ENCODE measurements at regions not wholly inside any gene's neighbourhood (a gene's known extent, or its start where the extent isn't known, plus 50 kb on each side); places are given as distances from the start of the nearest gene placed in this dataset.
"Not testable (repeated sequence)": the region's sequence is repeated elsewhere in the genome, so short reads cannot be mapped to it uniquely, and the experiment has no call there.

DNA sequence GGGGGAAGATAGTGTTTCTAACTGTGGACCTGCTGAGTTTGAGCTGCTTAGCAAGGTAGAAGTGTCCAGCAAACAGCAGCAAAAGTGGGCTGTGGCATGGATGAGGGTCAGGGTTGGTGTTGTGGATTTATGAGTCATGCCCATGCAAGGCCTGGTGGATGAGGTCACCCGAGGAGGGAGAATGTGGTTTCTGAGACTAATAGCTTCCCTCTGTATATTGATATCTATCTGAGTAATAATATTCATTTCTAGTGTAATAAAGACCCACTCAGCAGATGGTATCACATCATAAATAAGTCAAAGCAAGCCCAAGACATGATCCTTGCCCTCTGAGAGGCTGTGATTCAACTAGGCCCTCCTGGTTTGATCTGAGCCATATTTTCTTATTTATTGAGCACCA, 597.8 kb upstream of the CLINT1 start:
- Histone ChIP-seq H3K27me3 (no peaks in the 10 kb centered on the region), H3K4me3 (no peak overlapping the region), H3K36me3 (no peaks in the 10 kb centered on the region), H3K4me1 (no peaks in the 10 kb centered on the region), H3K27ac (no peak overlapping the region), H3K9me3 (no peaks in the 10 kb centered on the region)
- DNase-seq = peak in 1 of 2 donors; percentile 39
- intact Hi-C loops (cut with DNase I; ENCODE audit: low total_unique reads) = no loop called here
- TF ChIP-seq CTCF (IDR thresholded peaks at IDR 0.05) = no peak

DNA sequence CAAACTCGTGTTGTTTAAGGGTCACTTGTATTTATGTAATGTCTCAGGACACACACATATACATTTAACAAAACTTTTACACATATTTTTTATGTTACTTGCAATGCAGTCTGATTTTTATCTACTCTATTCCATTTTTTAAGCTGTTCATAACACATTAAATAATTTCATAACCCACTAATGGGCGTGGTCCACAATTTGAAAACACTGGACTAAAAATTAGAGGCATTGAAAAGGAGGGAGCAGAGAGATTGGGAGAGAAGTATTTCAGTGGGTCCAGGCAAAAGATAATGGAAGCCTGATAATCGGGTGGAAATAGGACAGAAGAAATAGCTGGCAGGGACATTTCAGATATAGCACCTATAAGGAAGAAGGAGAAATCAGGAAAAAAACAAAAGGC, 597.3 kb upstream of the CLINT1 start:
- Histone ChIP-seq H3K27ac (no peak overlapping the region), H3K27me3 (no peaks in the 10 kb centered on the region), H3K4me1 (peaks cover 0 to 4% (median 2%) of the 10 kb centered on the region in 4 donors), H3K36me3 (no peaks in the 10 kb centered on the region), H3K9me3 (no peaks in the 10 kb centered on the region), H3K4me3 (no peak overlapping the region)
- no peak for TF ChIP-seq CTCF (IDR thresholded peaks at IDR 0.05)
- intact Hi-C loops (cut with DNase I; ENCODE audit: low total_unique reads) = no loop called here
- no peak for DNase-seq

- H3K9me3 ChIP-seq = no peaks in the 10 kb centered on the region
- no peak overlapping the region for H3K4me3 ChIP-seq
- peaks cover 0 to 14% (median 2%) of the 10 kb centered on the region in 4 donors for H3K4me1 ChIP-seq
- TF ChIP-seq CTCF (IDR thresholded peaks at IDR 0.05) = no peak
- H3K27ac ChIP-seq = no peak overlapping the region
- H3K36me3 ChIP-seq = no peaks in the 10 kb centered on the region
- intact Hi-C loops (cut with DNase I; ENCODE audit: low total_unique reads) = no loop called here
- peaks cover 0 to under 1% of the 10 kb centered on the region in 2 donors for H3K27me3 ChIP-seq
- peak in 1 of 2 donors; percentile 32 for DNase-seq
Measured at GRCh38 chr5:158451993-158452672, 593.2 kb upstream of the CLINT1 start.

- no peak for TF ChIP-seq CTCF (IDR thresholded peaks at IDR 0.05)
- Histone ChIP-seq H3K27me3 (peaks cover 0 to 8% of the 10 kb centered on the region in 2 donors), H3K27ac (no peak overlapping the region), H3K36me3 (no peaks in the 10 kb centered on the region), H3K9me3 (no peaks in the 10 kb centered on the region), H3K4me3 (no peak overlapping the region), H3K4me1 (peaks cover 0 to 14% (median 2%) of the 10 kb centered on the region in 4 donors)
- intact Hi-C loops (cut with DNase I; ENCODE audit: low total_unique reads) = no loop called here
- peak; percentile 67 to 77 for DNase-seq
Measured at GRCh38 chr5:158451203-158451992, 592.5 kb upstream of the CLINT1 start.

DNA sequence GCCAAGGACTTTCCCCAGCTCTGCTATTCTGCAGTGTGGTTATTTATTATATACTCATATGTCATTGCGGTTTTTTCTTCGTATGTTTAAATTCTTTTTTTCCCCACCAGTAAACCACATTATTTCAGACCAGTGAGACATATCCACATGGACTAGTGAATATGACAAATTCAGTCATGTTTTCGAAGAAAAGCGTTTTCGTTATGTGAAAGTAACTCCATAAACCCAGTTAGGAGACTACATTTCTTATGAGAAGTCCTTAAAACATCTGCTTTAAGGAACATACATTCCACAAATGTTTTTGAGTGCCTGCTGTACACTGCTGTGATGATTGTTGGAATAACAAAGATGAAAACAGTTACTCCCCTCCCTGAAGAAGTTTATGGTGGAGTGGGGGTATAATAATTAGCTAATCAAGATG, 591.8 kb upstream of the CLINT1 start:
- no peak for TF ChIP-seq CTCF (IDR thresholded peaks at IDR 0.05)
- Histone ChIP-seq H3K4me3 (no peak overlapping the region), H3K36me3 (no peaks in the 10 kb centered on the region), H3K4me1 (peaks cover 0 to 14% (median 2%) of the 10 kb centered on the region in 4 donors), H3K27me3 (peaks cover 0 to 8% of the 10 kb centered on the region in 2 donors), H3K9me3 (no peaks in the 10 kb centered on the region), H3K27ac (no peak overlapping the region)
- no peak for DNase-seq
- intact Hi-C loops (cut with DNase I; ENCODE audit: low total_unique reads) = no loop called here

GRCh38 chr5:158446761-158447160, 587.8 kb upstream of the CLINT1 start:
- DNase-seq; H3K27me3 ChIP-seq; intact Hi-C loops (cut with DNase I; ENCODE audit: low total_unique reads); H3K9me3 ChIP-seq; H3K27ac ChIP-seq; H3K36me3 ChIP-seq; H3K4me3 ChIP-seq: not testable (repeated sequence)
- peaks cover 0 to 14% (median 2%) of the 10 kb centered on the region in 4 donors for H3K4me1 ChIP-seq

DNA sequence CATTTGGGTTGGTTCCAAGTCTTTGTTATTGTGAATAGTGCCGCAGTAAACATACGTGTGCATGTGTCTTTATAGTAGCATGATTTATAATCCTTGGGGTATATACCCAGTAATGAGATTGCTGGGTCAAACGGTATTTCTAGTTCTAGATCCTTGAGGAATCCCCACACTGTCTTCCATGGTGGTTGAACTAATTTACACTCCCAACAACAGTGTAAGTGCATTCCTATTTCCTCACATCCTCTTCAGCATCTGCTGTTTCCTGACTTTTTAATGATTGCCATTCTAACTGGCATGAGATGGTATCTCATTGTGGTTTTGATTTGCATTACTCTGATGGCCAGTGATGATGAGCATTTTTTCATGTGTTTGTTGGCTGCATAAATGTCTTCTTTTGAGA, 580.3 kb upstream of the CLINT1 start:
- H3K4me3 ChIP-seq; intact Hi-C loops (cut with DNase I; ENCODE audit: low total_unique reads); DNase-seq; H3K4me1 ChIP-seq; H3K9me3 ChIP-seq; H3K36me3 ChIP-seq; H3K27me3 ChIP-seq; H3K27ac ChIP-seq: not testable (repeated sequence)

All from tibial artery (tissue), 4 donors.